Esophagus muscularis mucosa (tissue), 3 donors: ENCODE measurements at regions not wholly inside any gene's neighbourhood (a gene's known extent, or its start where the extent isn't known, plus 50 kb on each side); places are given as distances from the start of the nearest gene placed in this dataset.

Source experiments
- CTCF ChIP-seq, 3 experiments: fragments of 200-600 bp in 2 of 3; fragments of 450-650 bp in 1 of 3; sonication (generic) in 2 of 3; IDR thresholded peaks; one replicate each; pipeline ENCODE4 v1.5.1; 2017 to 2019; ENCODE audit warnings: antibody characterized with exemption in 3 of 3, mild to moderate bottlenecking in 2 of 3, moderate library complexity in 1 of 3
- POLR2A ChIP-seq: fragments of 450-650 bp; IDR thresholded peaks from one replicate; pipeline ENCODE4 v1.6.1; 2017; ENCODE audit warnings: antibody characterized with exemption, moderate library complexity, mild to moderate bottlenecking, low read depth
- POLR2AphosphoS5 ChIP-seq, 2 donors: sonication (generic); formaldehyde crosslinking; IDR thresholded peaks; one replicate each; pipeline ENCODE4 v1.6.1; 2017; ENCODE audit warnings: antibody characterized with exemption in 2 of 2

DNA sequence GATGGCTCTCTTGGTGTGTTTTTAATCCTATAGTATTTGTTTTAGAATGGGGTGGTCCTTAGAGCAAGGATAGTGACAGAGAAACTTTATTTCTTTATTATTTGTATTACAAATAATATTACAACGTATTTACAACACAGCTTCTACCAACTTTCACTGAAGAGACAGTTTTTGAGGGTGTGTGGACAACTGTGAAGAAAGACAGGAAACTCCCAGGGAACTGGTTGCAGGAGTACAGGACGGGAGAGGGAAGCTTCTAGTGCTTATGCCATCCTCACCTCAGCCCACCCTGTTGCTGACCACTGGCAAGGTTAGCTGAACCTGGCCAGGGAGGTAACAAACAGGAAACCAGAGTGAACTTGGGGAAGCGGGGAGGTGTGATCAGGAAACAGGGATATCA is 251.7 kb downstream of the BCL11A start:
- TF ChIP-seq POLR2A (no peak), POLR2AphosphoS5 (IDR thresholded peaks at IDR 0.05) (no peak), CTCF (IDR thresholded peaks at IDR 0.05) (no peak)
